Natural killer cell (primary cell): ENCODE measurements at regions not wholly inside any gene's neighbourhood (a gene's known extent, or its start where the extent isn't known, plus 50 kb on each side); places are given as distances from the start of the nearest gene placed in this dataset.

Experiments used
- ATAC-seq, 3 donors: fragments of 150-1000 bp in 2 of 3; fragments of 200-7000 bp in 1 of 3; cut with Tn5 transposase; 1 replicate in 1 of 3; 2 replicates in 2 of 3; pipeline ENCODE4 v1.10.0; 2021; ENCODE audit warnings: mild to moderate bottlenecking in 2 of 3, moderate library complexity in 2 of 3
- DNase-seq, 2 donors: peaks; one replicate each; pipeline versions ENCODE4 v3.0.0 to v3.0.0-alpha.2; 2013 to 2021; ENCODE audit warnings: mixed read lengths in 1 of 2
- H3K27ac ChIP-seq: one replicate; pipeline ENCODE4 v1.5.1; 2013; ENCODE audit warnings: mild to moderate bottlenecking, low read length
- H3K27me3 ChIP-seq: one replicate; pipeline ENCODE4 v1.6.1; 2013; ENCODE audit warnings: low read length; ENCODE audit not compliant: control insufficient read depth, insufficient read depth
- H3K36me3 ChIP-seq: one replicate; pipeline ENCODE4 v1.6.1; 2013; ENCODE audit warnings: low read length; ENCODE audit not compliant: control insufficient read depth, insufficient read depth
- H3K4me1 ChIP-seq: one replicate; pipeline ENCODE4 v1.6.1; 2013; ENCODE audit warnings: low read length; ENCODE audit not compliant: control insufficient read depth, insufficient read depth
- H3K4me3 ChIP-seq: one replicate; pipeline ENCODE4 v1.5.1; 2013; ENCODE audit warnings: low read length
- H3K9me3 ChIP-seq: one replicate; pipeline ENCODE4 v1.6.1; 2013; ENCODE audit warnings: low read length; ENCODE audit not compliant: control insufficient read depth, insufficient read depth
- H3K27ac Mint-ChIP-seq, 2 donors: one replicate each; pipeline ENCODE4 v1.8.0; 2022; ENCODE audit warnings: mild to moderate bottlenecking in 2 of 2, mixed read lengths in 2 of 2, moderate library complexity in 1 of 2
- H3K27me3 Mint-ChIP-seq, 2 donors: one replicate each; pipeline ENCODE4 v1.8.0; 2022; ENCODE audit warnings: low read depth in 2 of 2, mixed read lengths in 2 of 2
- H3K36me3 Mint-ChIP-seq: one replicate; pipeline ENCODE4 v1.8.0; 2022; ENCODE audit warnings: mixed read lengths
- H3K4me1 Mint-ChIP-seq, 2 donors: one replicate each; pipeline ENCODE4 v1.8.0; 2022; ENCODE audit warnings: mixed read lengths in 2 of 2
- H3K4me3 Mint-ChIP-seq: one replicate; pipeline ENCODE4 v1.8.0; 2022; ENCODE audit warnings: mild to moderate bottlenecking, moderate library complexity, mixed read lengths
- H3K9me3 Mint-ChIP-seq, 2 donors: one replicate each; pipeline ENCODE4 v1.8.0; 2022; ENCODE audit warnings: mixed read lengths in 2 of 2
- CTCF ChIP-seq: fragments of 200-600 bp; IDR thresholded peaks from one replicate; pipeline ENCODE4 v1.8.0; 2022; ENCODE audit warnings: antibody characterized with exemption
- WGBS: methylation state at CpG from one replicate; pipeline ENCODE4 v1.1.7; 2013; ENCODE audit warnings: missing lambda C conversion rate; ENCODE audit not compliant: insufficient coverage; 5-methylcytosine and 5-hydroxymethylcytosine counted together
- intact Hi-C: fragments of 100-400 bp; cut with micrococcal nuclease; formaldehyde crosslinking; loops from one replicate; pipeline ENCODE4 v1.14.2; 2022

DNA sequence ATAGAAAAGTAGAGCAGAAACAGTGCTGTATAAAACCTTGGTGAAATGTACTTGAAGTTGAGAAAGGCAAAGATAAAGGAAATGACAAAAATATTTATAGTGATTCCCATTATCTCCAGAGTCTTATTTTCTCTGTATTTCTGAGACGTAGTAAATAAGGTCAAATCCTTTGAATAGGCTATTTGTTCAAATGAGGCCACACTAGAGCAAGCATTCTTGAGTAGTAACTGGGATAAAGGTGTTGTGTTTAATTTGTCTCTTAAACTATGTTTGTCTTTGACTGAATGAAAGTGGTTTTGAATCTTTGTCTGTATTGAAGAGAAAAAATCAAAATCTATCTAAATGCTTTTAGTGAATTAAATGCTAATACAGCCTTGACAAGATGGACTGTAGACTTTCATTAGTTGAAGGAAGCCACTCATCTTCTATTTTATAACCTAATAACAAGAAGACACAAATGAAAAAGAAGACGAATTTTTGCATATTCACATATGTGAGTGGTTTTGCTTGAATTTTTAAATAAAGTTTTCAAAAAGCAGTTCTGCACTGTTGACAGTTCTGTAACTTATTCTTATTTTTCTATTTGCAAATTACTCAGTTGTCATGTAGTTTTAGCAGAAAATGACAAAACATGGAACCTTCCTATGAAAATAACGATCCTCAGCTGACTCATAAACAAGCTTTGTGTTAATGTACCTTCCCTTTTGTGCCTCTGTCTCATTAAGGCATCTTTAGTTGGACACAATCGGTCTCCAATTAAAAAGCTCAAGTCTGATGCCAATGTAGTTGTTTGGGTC lies 94.8 kb upstream of the PCDH18 start:
- no peaks in the 10 kb centered on the region for H3K27me3 Mint-ChIP-seq
- intact Hi-C loops, result no loop called here
- no peaks in the 10 kb centered on the region for H3K4me1 ChIP-seq
- H3K27ac ChIP-seq, result no peak overlapping the region
- ATAC-seq (no peak), DNase-seq (no peak)
- no peak for TF ChIP-seq CTCF
- peaks cover 0 to 8% of the 10 kb centered on the region in 2 donors for H3K9me3 Mint-ChIP-seq
- no peaks in the 10 kb centered on the region for H3K36me3 Mint-ChIP-seq
- peaks cover 4% of the 10 kb centered on the region for H3K9me3 ChIP-seq
- no peaks in the 10 kb centered on the region for H3K4me1 Mint-ChIP-seq
- no peak overlapping the region for H3K4me3 ChIP-seq
- no peak overlapping the region for H3K27ac Mint-ChIP-seq
- H3K4me3 Mint-ChIP-seq, result no peak overlapping the region
- H3K27me3 ChIP-seq, result no peaks in the 10 kb centered on the region
- 79% methylated on average over 3 of the region's 4 CpGs for WGBS
- no peaks in the 10 kb centered on the region for H3K36me3 ChIP-seq

GRCh38 chr4:137623013-137623412 lies 90.7 kb upstream of the PCDH18 start:
- H3K4me3 Mint-ChIP-seq, result no peak overlapping the region
- no peak overlapping the region for H3K27ac ChIP-seq
- H3K9me3 ChIP-seq, result no peaks in the 10 kb centered on the region
- no peaks in the 10 kb centered on the region for H3K4me1 ChIP-seq
- H3K9me3 Mint-ChIP-seq, result peaks cover 6 to 8% of the 10 kb centered on the region in 2 donors
- TF ChIP-seq CTCF, result no peak
- DNase-seq (no peak), ATAC-seq (no peak)
- H3K36me3 Mint-ChIP-seq, result no peaks in the 10 kb centered on the region
- H3K4me1 Mint-ChIP-seq, result no peaks in the 10 kb centered on the region
- intact Hi-C loops, result no loop called here
- H3K27ac Mint-ChIP-seq, result no peak overlapping the region
- no peaks in the 10 kb centered on the region for H3K27me3 ChIP-seq
- H3K36me3 ChIP-seq, result no peaks in the 10 kb centered on the region
- 62% methylated on average over 2 of the region's 2 CpGs for WGBS
- no peak overlapping the region for H3K4me3 ChIP-seq
- H3K27me3 Mint-ChIP-seq, result no peaks in the 10 kb centered on the region

DNA sequence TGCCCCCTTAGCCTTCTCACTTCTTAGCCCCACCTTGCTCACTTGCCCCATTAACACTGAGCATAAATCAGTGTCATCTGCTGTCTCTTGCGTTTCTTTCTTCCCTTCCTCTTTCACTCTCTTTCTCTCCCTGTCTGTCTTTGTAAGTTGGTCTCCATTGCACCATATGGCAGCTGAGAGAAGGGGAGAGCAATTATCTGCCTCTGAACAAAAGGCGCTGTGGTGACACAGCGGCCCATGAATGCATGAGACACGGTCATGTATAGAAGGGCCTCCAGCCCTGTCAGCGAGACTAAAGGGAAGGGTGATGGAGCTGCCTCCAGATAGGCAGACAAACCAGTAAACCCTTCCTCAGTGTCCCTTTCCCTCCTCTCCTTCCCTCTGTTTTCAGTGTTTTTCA lies 88.8 kb upstream of the PCDH18 start:
- Mint-ChIP-seq H3K27me3 (no peaks in the 10 kb centered on the region), H3K4me1 (no peaks in the 10 kb centered on the region), H3K9me3 (peaks cover 6 to 7% of the 10 kb centered on the region in 2 donors), H3K27ac (no peak overlapping the region), H3K36me3 (no peaks in the 10 kb centered on the region), H3K4me3 (no peak overlapping the region)
- Histone ChIP-seq H3K4me3 (no peak overlapping the region), H3K27ac (no peak overlapping the region), H3K36me3 (no peaks in the 10 kb centered on the region), H3K9me3 (no peaks in the 10 kb centered on the region), H3K4me1 (no peaks in the 10 kb centered on the region), H3K27me3 (no peaks in the 10 kb centered on the region)
- intact Hi-C loops, result no loop called here
- TF ChIP-seq CTCF, result no peak
- ATAC-seq (no peak), DNase-seq (no peak)
- 94% methylated on average over 5 of the region's 5 CpGs for WGBS

DNA sequence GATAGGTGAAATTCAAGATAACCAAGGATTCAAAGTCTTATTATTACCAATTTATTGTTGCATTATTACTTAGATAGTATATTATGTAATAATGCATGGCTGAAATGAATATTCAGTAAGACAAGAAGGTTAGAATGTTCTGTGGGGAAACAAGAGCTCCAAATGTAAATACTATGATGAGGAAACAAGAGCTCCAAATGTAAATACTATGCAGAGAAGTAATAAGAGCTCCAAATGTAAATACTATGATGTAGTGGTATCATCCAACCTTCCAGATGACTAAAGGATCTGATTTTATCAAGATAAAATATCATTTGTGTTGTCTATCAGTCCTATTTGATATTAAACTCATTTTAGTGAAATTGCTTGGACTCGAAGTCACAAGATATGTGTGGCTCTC lies 82.2 kb upstream of the PCDH18 start:
- Histone ChIP-seq H3K4me1 (no peaks in the 10 kb centered on the region), H3K27ac (no peak overlapping the region), H3K9me3 (no peaks in the 10 kb centered on the region), H3K27me3 (no peaks in the 10 kb centered on the region), H3K4me3 (no peak overlapping the region), H3K36me3 (no peaks in the 10 kb centered on the region)
- H3K9me3 Mint-ChIP-seq, result peaks cover 9 to 12% of the 10 kb centered on the region in 2 donors
- no peak overlapping the region for H3K27ac Mint-ChIP-seq
- DNase-seq (no peak), ATAC-seq (no peak)
- TF ChIP-seq CTCF, result no peak
- H3K4me3 Mint-ChIP-seq, result no peak overlapping the region
- H3K36me3 Mint-ChIP-seq, result no peaks in the 10 kb centered on the region
- WGBS, result 86% methylated on average over 1 of the region's 1 CpG
- H3K27me3 Mint-ChIP-seq, result no peaks in the 10 kb centered on the region
- intact Hi-C loops, result no loop called here
- H3K4me1 Mint-ChIP-seq, result no peaks in the 10 kb centered on the region
